ENCODE measurements at regions not wholly inside any gene's neighbourhood (a gene's known extent, or its start where the extent isn't known, plus 50 kb on each side); places are given as distances from the start of the nearest gene placed in this dataset.
A peak's percentile ranks its signal among the peaks of the same experiment; 100 is the strongest.

GRCh38 chr4:17336069-17336468 lies 175.8 kb downstream of the QDPR start:
- DNase-seq, result no peak

GRCh38 chr4:17335371-17335770 lies 176.5 kb downstream of the QDPR start:
- DNase-seq, result no peak

- DNase-seq, result no peak
Observed at GRCh38 chr4:17332478-17332877, 179.4 kb downstream of the QDPR start.

GRCh38 chr4:17329046-17329445 lies 182.8 kb downstream of the QDPR start:
- DNase-seq, result no peak

GRCh38 chr4:17328141-17328815 lies 183.6 kb downstream of the QDPR start:
- no peak for DNase-seq

GRCh38 chr4:17327591-17327990 lies 184.3 kb downstream of the QDPR start:
- no peak for DNase-seq

- no peak for DNase-seq
Observed at GRCh38 chr4:17326756-17327155, 185.1 kb downstream of the QDPR start.

- DNase-seq, result no peak
Observed at GRCh38 chr4:17325098-17325497, 186.8 kb downstream of the QDPR start.

GRCh38 chr4:17324386-17324830 lies 187.5 kb downstream of the QDPR start:
- peak; percentile 47 for DNase-seq

- DNase-seq, result no peak
Observed at GRCh38 chr4:17323554-17324385, 188.1 kb downstream of the QDPR start.

GRCh38 chr4:17322514-17322913 lies 189.4 kb downstream of the QDPR start:
- no peak for DNase-seq

GRCh38 chr4:17320046-17320445 lies 191.8 kb downstream of the QDPR start:
- DNase-seq, result no peak

- DNase-seq, result no peak
Observed at GRCh38 chr4:17317526-17317925, 194.4 kb downstream of the QDPR start.

- DNase-seq, result no peak
Observed at GRCh38 chr4:17316566-17316965, 195.3 kb downstream of the QDPR start.

GRCh38 chr4:17315459-17315858 lies 196.4 kb downstream of the QDPR start:
- DNase-seq, result no peak

- DNase-seq, result no peak
Observed at GRCh38 chr4:17313194-17313593, 198.7 kb downstream of the QDPR start.

GRCh38 chr4:17310269-17310652 lies 201.6 kb downstream of the QDPR start:
- DNase-seq, result no peak

GRCh38 chr4:17309567-17310268 lies 202.2 kb downstream of the QDPR start:
- no peak for DNase-seq

GRCh38 chr4:17301869-17302268 lies 210.0 kb downstream of the QDPR start:
- no peak for DNase-seq

- DNase-seq, result no peak
Observed at GRCh38 chr4:17301266-17301665, 210.6 kb downstream of the QDPR start.

- no peak for DNase-seq
Observed at GRCh38 chr4:17296921-17297890, 214.7 kb downstream of the QDPR start.

- no peak for DNase-seq
Observed at GRCh38 chr4:17293901-17294300, 218.0 kb downstream of the QDPR start.

- no peak for DNase-seq
Observed at GRCh38 chr4:17288151-17288550, 223.7 kb downstream of the QDPR start.

All from CD4-positive, alpha-beta T cell treated with Interleukin-21 for 1 hour (primary cell).